NT2/D1 (cell line): ENCODE measurements at regions not wholly inside any gene's neighbourhood (a gene's known extent, or its start where the extent isn't known, plus 50 kb on each side); places are given as distances from the start of the nearest gene placed in this dataset.

Source experiments
- DNase-seq: peaks from one replicate; pipeline ENCODE4 v3.0.0-alpha.2; 2011; ENCODE audit warnings: low read depth, low spot score
- H3K27me3 ChIP-seq: 2 replicates; pipeline ENCODE4 v1.6.0; 2011; ENCODE audit warnings: mild to moderate bottlenecking; ENCODE audit not compliant: insufficient read length, insufficient read depth
- H3K36me3 ChIP-seq: 2 replicates; pipeline ENCODE4 v1.6.1; 2011; ENCODE audit warnings: mild to moderate bottlenecking, low read length, mixed read lengths; ENCODE audit not compliant: insufficient read depth, insufficient read length
- H3K4me1 ChIP-seq: 2 replicates; pipeline ENCODE4 v1.5.1; 2011; ENCODE audit not compliant: insufficient read depth, insufficient read length
- H3K4me3 ChIP-seq: 2 replicates; pipeline ENCODE4 v1.5.1; 2011; ENCODE audit warnings: low read depth; ENCODE audit not compliant: insufficient read length
- H3K9ac ChIP-seq: 2 replicates; pipeline ENCODE4 v1.6.0; 2011; ENCODE audit warnings: low read depth; ENCODE audit not compliant: insufficient read length
- H3K9me3 ChIP-seq: 2 replicates; pipeline ENCODE4 v1.5.1; 2011; ENCODE audit warnings: mild to moderate bottlenecking, low read length; ENCODE audit not compliant: insufficient read depth
- SUZ12 ChIP-seq: IDR thresholded peaks from 2 replicates; pipeline ENCODE4 v1.6.1; 2011; ENCODE audit not compliant: insufficient read length, insufficient read depth; ENCODE audit errors: extremely low read depth
- YY1 ChIP-seq: IDR thresholded peaks from 2 replicates; pipeline ENCODE4 v1.6.1; 2011; ENCODE audit not compliant: insufficient read length, insufficient read depth
- ZNF274 ChIP-seq: IDR thresholded peaks from 2 replicates; pipeline ENCODE4 v1.6.1; 2011; ENCODE audit warnings: mild to moderate bottlenecking, low read depth, low read length

- Histone ChIP-seq H3K27me3 (no peaks in the 10 kb centered on the region), H3K9me3 (no peaks in the 10 kb centered on the region), H3K4me3 (no peak overlapping the region), H3K9ac (no peak overlapping the region), H3K36me3 (no peaks in the 10 kb centered on the region), H3K4me1 (no peaks in the 10 kb centered on the region)
- TF ChIP-seq YY1 (no peak), SUZ12 (no peak), ZNF274 (no peak)
- no peak for DNase-seq
Observed at GRCh38 chr12:69087986-69088385, 151.4 kb upstream of the CPSF6 start.

GRCh38 chr12:69090722-69091121, 148.6 kb upstream of the CPSF6 start:
- TF ChIP-seq YY1 (no peak), ZNF274 (no peak), SUZ12 (no peak)
- no peaks in the 10 kb centered on the region for H3K9me3 ChIP-seq
- H3K4me3 ChIP-seq: no peak overlapping the region
- no peaks in the 10 kb centered on the region for H3K27me3 ChIP-seq
- no peaks in the 10 kb centered on the region for H3K4me1 ChIP-seq
- no peak for DNase-seq
- H3K9ac ChIP-seq: no peak overlapping the region
- H3K36me3 ChIP-seq: no peaks in the 10 kb centered on the region

- no peak for DNase-seq
- no peak overlapping the region for H3K4me3 ChIP-seq
- H3K4me1 ChIP-seq: no peaks in the 10 kb centered on the region
- no peak overlapping the region for H3K9ac ChIP-seq
- H3K36me3 ChIP-seq: no peaks in the 10 kb centered on the region
- TF ChIP-seq ZNF274: no peak
- no peak for TF ChIP-seq SUZ12
- no peak for TF ChIP-seq YY1
- no peaks in the 10 kb centered on the region for H3K27me3 ChIP-seq
- H3K9me3 ChIP-seq: no peaks in the 10 kb centered on the region
Observed at GRCh38 chr12:69091442-69092017, 147.8 kb upstream of the CPSF6 start.

- Histone ChIP-seq H3K9ac (no peak overlapping the region), H3K9me3 (no peaks in the 10 kb centered on the region), H3K4me3 (no peak overlapping the region), H3K27me3 (no peaks in the 10 kb centered on the region), H3K36me3 (no peaks in the 10 kb centered on the region), H3K4me1 (no peaks in the 10 kb centered on the region)
- no peak for DNase-seq
- TF ChIP-seq ZNF274 (no peak), YY1 (no peak), SUZ12 (no peak)
Observed at GRCh38 chr12:69092137-69092536, 147.2 kb upstream of the CPSF6 start.

- no peak for TF ChIP-seq YY1
- TF ChIP-seq SUZ12: no peak
- TF ChIP-seq ZNF274: no peak
- Histone ChIP-seq H3K4me1 (no peaks in the 10 kb centered on the region), H3K9ac (no peak overlapping the region), H3K36me3 (no peaks in the 10 kb centered on the region), H3K9me3 (no peaks in the 10 kb centered on the region), H3K27me3 (no peaks in the 10 kb centered on the region), H3K4me3 (no peak overlapping the region)
- no peak for DNase-seq
Observed at GRCh38 chr12:69094606-69095216, 144.7 kb upstream of the CPSF6 start.

GRCh38 chr12:69095765-69096477, 143.4 kb upstream of the CPSF6 start:
- DNase-seq: no peak
- Histone ChIP-seq H3K9me3 (no peaks in the 10 kb centered on the region), H3K27me3 (no peaks in the 10 kb centered on the region), H3K4me3 (no peak overlapping the region), H3K9ac (no peak overlapping the region), H3K4me1 (no peaks in the 10 kb centered on the region), H3K36me3 (no peaks in the 10 kb centered on the region)
- TF ChIP-seq YY1 (no peak), SUZ12 (no peak), ZNF274 (no peak)

- Histone ChIP-seq H3K27me3 (no peaks in the 10 kb centered on the region), H3K36me3 (no peaks in the 10 kb centered on the region), H3K4me1 (no peaks in the 10 kb centered on the region), H3K9me3 (no peaks in the 10 kb centered on the region), H3K9ac (no peak overlapping the region), H3K4me3 (no peak overlapping the region)
- TF ChIP-seq SUZ12 (no peak), ZNF274 (no peak)
- no peak for DNase-seq
Observed at GRCh38 chr12:69096669-69097335, 142.6 kb upstream of the CPSF6 start.
